CD8-positive, alpha-beta memory T cell (primary cell): ENCODE measurements at regions not wholly inside any gene's neighbourhood (a gene's known extent, or its start where the extent isn't known, plus 50 kb on each side); places are given as distances from the start of the nearest gene placed in this dataset.

ENCODE experiments used
- CTCF ChIA-PET: fragments of 350-600 bp; sonication (Branson Sonifier 250); formaldehyde crosslinking; loops from one replicate; lab custom pipeline; 2021; ENCODE audit warnings: antibody characterized with exemption; lab: Charles Lee
- POLR2A ChIA-PET: fragments of 350-600 bp; sonication (Branson Sonifier 250); formaldehyde crosslinking; loops from one replicate; lab custom pipeline; 2021; ENCODE audit warnings: antibody characterized with exemption; lab: Charles Lee
- DNase-seq, 5 donors: peaks; one replicate each; pipeline versions ENCODE4 v3.0.0 to v3.0.0-alpha.2; 2020 to 2022; ENCODE audit warnings: mixed read lengths in 1 of 5
- H3K27ac ChIP-seq: one replicate; pipeline ENCODE4 v1.7.0; 2013; ENCODE audit warnings: low read depth, mild to moderate bottlenecking, low read length, moderate library complexity
- H3K27me3 ChIP-seq: 2 replicates; pipeline ENCODE4 v1.7.0; 2013; ENCODE audit warnings: low read length, mild to moderate bottlenecking; ENCODE audit not compliant: insufficient read depth, poor library complexity, severe bottlenecking
- H3K36me3 ChIP-seq: 2 replicates; pipeline ENCODE4 v1.7.0; 2013; ENCODE audit warnings: mild to moderate bottlenecking, low read length, moderate library complexity; ENCODE audit not compliant: insufficient read depth
- H3K4me1 ChIP-seq: 2 replicates; pipeline ENCODE4 v1.7.0; 2013; ENCODE audit warnings: mild to moderate bottlenecking, low read length, moderate library complexity; ENCODE audit not compliant: insufficient read depth
- H3K4me3 ChIP-seq: 2 replicates; pipeline ENCODE4 v1.7.0; 2013; ENCODE audit warnings: mild to moderate bottlenecking, low read length
- H3K9me3 ChIP-seq: 2 replicates; pipeline ENCODE4 v1.7.0; 2013; ENCODE audit warnings: mild to moderate bottlenecking, low read length
- H3K27ac Mint-ChIP-seq, 8 donors: one replicate each; pipeline ENCODE4 v1.8.0; 2020 to 2021; ENCODE audit warnings: mixed read lengths in 8 of 8, mild to moderate bottlenecking in 6 of 8, inconsistent platforms in 3 of 8, moderate library complexity in 3 of 8
- H3K27me3 Mint-ChIP-seq, 2 donors: one replicate each; pipeline ENCODE4 v1.8.0; 2020 to 2021; ENCODE audit warnings: mixed read lengths in 2 of 2, mild to moderate bottlenecking in 1 of 2, moderate library complexity in 1 of 2
- H3K36me3 Mint-ChIP-seq, 3 donors: one replicate each; pipeline ENCODE4 v1.8.0; 2020 to 2021; ENCODE audit warnings: mixed read lengths in 3 of 3, inconsistent platforms in 1 of 3, mild to moderate bottlenecking in 1 of 3
- H3K4me1 Mint-ChIP-seq, 3 donors: one replicate each; pipeline ENCODE4 v1.8.0; 2020 to 2021; ENCODE audit warnings: mixed read lengths in 3 of 3, inconsistent platforms in 1 of 3, mild to moderate bottlenecking in 1 of 3
- H3K4me3 Mint-ChIP-seq, 7 donors: one replicate each; pipeline ENCODE4 v1.8.0; 2020 to 2021; ENCODE audit warnings: mixed read lengths in 7 of 7, mild to moderate bottlenecking in 6 of 7, moderate library complexity in 4 of 7, inconsistent platforms in 2 of 7
- H3K9me3 Mint-ChIP-seq, 5 donors: one replicate each; pipeline ENCODE4 v1.8.0; 2020 to 2022; ENCODE audit warnings: mixed read lengths in 5 of 5, mild to moderate bottlenecking in 3 of 5, moderate library complexity in 2 of 5, inconsistent platforms in 1 of 5

GRCh38 chr2:17302281-17302680, 216.0 kb downstream of the RAD51AP2 start:
- no peaks in the 10 kb centered on the region for H3K36me3 ChIP-seq
- no peak overlapping the region for H3K27ac ChIP-seq
- H3K27ac Mint-ChIP-seq, result no peak overlapping the region
- H3K9me3 Mint-ChIP-seq, result peaks cover 6 to 11% (median 7%) of the 10 kb centered on the region in 5 donors
- H3K9me3 ChIP-seq, result peaks cover 3% of the 10 kb centered on the region
- H3K4me1 Mint-ChIP-seq, result no peaks in the 10 kb centered on the region
- no peaks in the 10 kb centered on the region for H3K36me3 Mint-ChIP-seq
- peaks cover 0 to 1% of the 10 kb centered on the region in 2 donors for H3K27me3 Mint-ChIP-seq
- CTCF ChIA-PET, result no interaction called here
- no peaks in the 10 kb centered on the region for H3K4me1 ChIP-seq
- DNase-seq, result no peak
- no peak overlapping the region for H3K4me3 ChIP-seq
- no peaks in the 10 kb centered on the region for H3K27me3 ChIP-seq
- POLR2A ChIA-PET, result no interaction called here
- no peak overlapping the region for H3K4me3 Mint-ChIP-seq

- Mint-ChIP-seq H3K4me1 (no peaks in the 10 kb centered on the region), H3K27ac (peak overlapping the region in 1 of 8 donors; percentile 21), H3K36me3 (no peaks in the 10 kb centered on the region), H3K9me3 (peaks cover 6 to 11% (median 8%) of the 10 kb centered on the region in 5 donors), H3K4me3 (no peak overlapping the region), H3K27me3 (peaks cover 0 to 1% of the 10 kb centered on the region in 2 donors)
- Histone ChIP-seq H3K27ac (no peak overlapping the region), H3K27me3 (no peaks in the 10 kb centered on the region), H3K4me1 (no peaks in the 10 kb centered on the region), H3K9me3 (peaks cover 3% of the 10 kb centered on the region), H3K4me3 (no peak overlapping the region), H3K36me3 (no peaks in the 10 kb centered on the region)
- ChIA-PET POLR2A (no interaction called here), CTCF (no interaction called here)
- no peak for DNase-seq
Observed at GRCh38 chr2:17301437-17301836, 216.8 kb downstream of the RAD51AP2 start.

GRCh38 chr2:17299891-17300540, 218.2 kb downstream of the RAD51AP2 start:
- Mint-ChIP-seq H3K4me3 (no peak overlapping the region), H3K27me3 (peaks cover 0 to 1% of the 10 kb centered on the region in 2 donors), H3K9me3 (peaks cover 7 to 17% (median 8%) of the 10 kb centered on the region in 5 donors), H3K36me3 (no peaks in the 10 kb centered on the region), H3K4me1 (no peaks in the 10 kb centered on the region), H3K27ac (no peak overlapping the region)
- no peaks in the 10 kb centered on the region for H3K36me3 ChIP-seq
- H3K27ac ChIP-seq, result no peak overlapping the region
- no peak for DNase-seq
- peaks cover 3% of the 10 kb centered on the region for H3K9me3 ChIP-seq
- ChIA-PET POLR2A (no interaction called here), CTCF (no interaction called here)
- H3K4me1 ChIP-seq, result no peaks in the 10 kb centered on the region
- no peak overlapping the region for H3K4me3 ChIP-seq
- H3K27me3 ChIP-seq, result no peaks in the 10 kb centered on the region

- CTCF ChIA-PET, result no interaction called here
- Histone ChIP-seq H3K36me3 (no peaks in the 10 kb centered on the region), H3K4me3 (no peak overlapping the region), H3K27ac (no peak overlapping the region), H3K27me3 (no peaks in the 10 kb centered on the region), H3K9me3 (peaks cover 3% of the 10 kb centered on the region), H3K4me1 (no peaks in the 10 kb centered on the region)
- POLR2A ChIA-PET, result no interaction called here
- Mint-ChIP-seq H3K4me3 (no peak overlapping the region), H3K27me3 (peaks cover 0 to 1% of the 10 kb centered on the region in 2 donors), H3K4me1 (no peaks in the 10 kb centered on the region), H3K9me3 (peaks cover 3 to 17% (median 6%) of the 10 kb centered on the region in 5 donors), H3K36me3 (no peaks in the 10 kb centered on the region), H3K27ac (no peak overlapping the region)
- DNase-seq, result no peak
Observed at GRCh38 chr2:17298453-17298852, 219.8 kb downstream of the RAD51AP2 start.

GRCh38 chr2:17296686-17297085, 221.6 kb downstream of the RAD51AP2 start:
- Histone ChIP-seq H3K4me3 (no peak overlapping the region), H3K27ac (no peak overlapping the region), H3K36me3 (no peaks in the 10 kb centered on the region), H3K27me3 (no peaks in the 10 kb centered on the region), H3K9me3 (no peaks in the 10 kb centered on the region), H3K4me1 (no peaks in the 10 kb centered on the region)
- Mint-ChIP-seq H3K4me1 (no peaks in the 10 kb centered on the region), H3K27me3 (peaks cover 0 to 1% of the 10 kb centered on the region in 2 donors), H3K27ac (no peak overlapping the region), H3K4me3 (no peak overlapping the region), H3K36me3 (no peaks in the 10 kb centered on the region), H3K9me3 (peaks cover 0 to 10% (median 7%) of the 10 kb centered on the region in 5 donors)
- ChIA-PET POLR2A (no interaction called here), CTCF (no interaction called here)
- DNase-seq, result no peak

- Histone ChIP-seq H3K4me3 (no peak overlapping the region), H3K27me3 (no peaks in the 10 kb centered on the region), H3K27ac (no peak overlapping the region), H3K4me1 (no peaks in the 10 kb centered on the region), H3K9me3 (no peaks in the 10 kb centered on the region), H3K36me3 (no peaks in the 10 kb centered on the region)
- Mint-ChIP-seq H3K27me3 (no peaks in the 10 kb centered on the region), H3K27ac (no peak overlapping the region), H3K4me1 (no peaks in the 10 kb centered on the region), H3K9me3 (peaks cover 0 to 7% (median 2%) of the 10 kb centered on the region in 5 donors), H3K4me3 (no peak overlapping the region), H3K36me3 (no peaks in the 10 kb centered on the region)
- no peak for DNase-seq
- CTCF ChIA-PET, result no interaction called here
- POLR2A ChIA-PET, result no interaction called here
Observed at GRCh38 chr2:17289669-17290068, 228.6 kb downstream of the RAD51AP2 start.

GRCh38 chr2:17287183-17287582, 231.1 kb downstream of the RAD51AP2 start:
- no peak overlapping the region for H3K27ac Mint-ChIP-seq
- H3K4me3 ChIP-seq, result no peak overlapping the region
- ChIA-PET POLR2A (no interaction called here), CTCF (no interaction called here)
- no peaks in the 10 kb centered on the region for H3K4me1 Mint-ChIP-seq
- H3K4me1 ChIP-seq, result no peaks in the 10 kb centered on the region
- H3K9me3 Mint-ChIP-seq, result peaks cover 0 to 4% (median 0%) of the 10 kb centered on the region in 5 donors
- H3K36me3 Mint-ChIP-seq, result no peaks in the 10 kb centered on the region
- no peak for DNase-seq
- H3K27me3 ChIP-seq, result no peaks in the 10 kb centered on the region
- H3K9me3 ChIP-seq, result no peaks in the 10 kb centered on the region
- H3K27me3 Mint-ChIP-seq, result peaks cover 0 to 2% of the 10 kb centered on the region in 2 donors
- no peak overlapping the region for H3K4me3 Mint-ChIP-seq
- no peak overlapping the region for H3K27ac ChIP-seq
- no peaks in the 10 kb centered on the region for H3K36me3 ChIP-seq

GRCh38 chr2:17282826-17283225, 235.4 kb downstream of the RAD51AP2 start:
- no peaks in the 10 kb centered on the region for H3K27me3 ChIP-seq
- H3K36me3 Mint-ChIP-seq, result no peaks in the 10 kb centered on the region
- POLR2A ChIA-PET, result no interaction called here
- no peak overlapping the region for H3K27ac ChIP-seq
- H3K36me3 ChIP-seq, result no peaks in the 10 kb centered on the region
- H3K4me3 ChIP-seq, result no peak overlapping the region
- no peak overlapping the region for H3K27ac Mint-ChIP-seq
- H3K9me3 ChIP-seq, result no peaks in the 10 kb centered on the region
- H3K4me3 Mint-ChIP-seq, result no peak overlapping the region
- DNase-seq, result no peak
- H3K4me1 Mint-ChIP-seq, result no peaks in the 10 kb centered on the region
- CTCF ChIA-PET, result no interaction called here
- peaks cover 0 to 4% of the 10 kb centered on the region in 2 donors for H3K27me3 Mint-ChIP-seq
- no peaks in the 10 kb centered on the region for H3K4me1 ChIP-seq
- H3K9me3 Mint-ChIP-seq, result peaks cover 0 to 8% (median 7%) of the 10 kb centered on the region in 5 donors
